HCT116 (cell line): ENCODE measurements at regions not wholly inside any gene's neighbourhood (a gene's known extent, or its start where the extent isn't known, plus 50 kb on each side); places are given as distances from the start of the nearest gene placed in this dataset.

Source experiments
- ATF3 ChIP-seq: IDR thresholded peaks from 2 replicates; pipeline ENCODE4 v1.6.1; 2012
- CTCF ChIP-seq, 3 experiments: fragments of 200-600 bp in 1 of 3; sonication (generic) in 1 of 3; IDR thresholded peaks in 2 of 3; conservative IDR thresholded peaks in 1 of 3; 2 replicates each; pipeline ENCODE4 v1.5.1; 2012 to 2017; ENCODE audit warnings: low read depth in 2 of 3, low read length in 2 of 3, antibody characterized with exemption in 1 of 3, borderline replicate concordance in 1 of 3, control low read depth in 1 of 3, mild to moderate bottlenecking in 1 of 3, mixed read lengths in 1 of 3, mixed run types in 1 of 3, moderate library complexity in 1 of 3; ENCODE audit not compliant: insufficient read depth in 1 of 3
- ELF1 ChIP-seq: IDR thresholded peaks from 2 replicates; pipeline ENCODE4 v1.6.1; 2012; ENCODE audit warnings: low read depth, borderline replicate concordance
- EZH2 ChIP-seq: fragments of 200-600 bp; sonication (generic); IDR thresholded peaks from 2 replicates; pipeline ENCODE4 v1.6.1; 2017; ENCODE audit warnings: antibody characterized with exemption, mixed run types
- JUND ChIP-seq: IDR thresholded peaks from 2 replicates; pipeline ENCODE4 v1.6.1; 2012
- POLR2A ChIP-seq: IDR thresholded peaks from 2 replicates; pipeline ENCODE4 v1.7.0; 2011; ENCODE audit warnings: borderline replicate concordance; ENCODE audit not compliant: insufficient read depth, insufficient read length; ENCODE audit errors: extremely low read depth
- POLR2AphosphoS5 ChIP-seq: IDR thresholded peaks from 2 replicates; pipeline ENCODE4 v1.6.1; 2011; ENCODE audit warnings: mild to moderate bottlenecking, low read depth, low read length, moderate library complexity
- RAD21 ChIP-seq: IDR thresholded peaks from 2 replicates; pipeline ENCODE4 v1.6.1; 2012; ENCODE audit warnings: low read depth, mild to moderate bottlenecking
- REST ChIP-seq: IDR thresholded peaks from 2 replicates; pipeline ENCODE4 v1.6.1; 2012; ENCODE audit warnings: low read depth
- SRF ChIP-seq: IDR thresholded peaks from 2 replicates; pipeline ENCODE4 v1.6.1; 2012; ENCODE audit warnings: low read depth
- TCF7L2 ChIP-seq: IDR thresholded peaks from 2 replicates; pipeline ENCODE4 v1.7.0; 2011; ENCODE audit warnings: borderline replicate concordance, inconsistent platforms; ENCODE audit not compliant: insufficient read depth, insufficient read length; ENCODE audit errors: extremely low read depth
- ZFX ChIP-seq: fragments of 450-650 bp; IDR thresholded peaks from 2 replicates; pipeline ENCODE4 v1.6.1; 2017
- ZNF274 ChIP-seq: fragments of 200-500 bp; sonication (Bioruptor generic); IDR thresholded peaks from 2 replicates; pipeline ENCODE4 v1.6.1; 2014; ENCODE audit warnings: mild to moderate bottlenecking, low read depth, low read length, inconsistent platforms

- TF ChIP-seq CTCF (IDR thresholded peaks at IDR 0.05 in 2 of 3, conservative IDR thresholded peaks at IDR 0.05 in 1 of 3; ENCODE audit: borderline replicate concordance in 1 of 3, insufficient read depth in 1 of 3, low read depth in 2 of 3, low read length in 2 of 3) (no peak), POLR2A (no peak), ELF1 (no peak), JUND (no peak), POLR2AphosphoS5 (no peak), REST (no peak), EZH2 (no peak), ZNF274 (no peak), RAD21 (no peak), SRF (no peak), ATF3 (no peak), ZFX (no peak), TCF7L2 (no peak)
Measured at GRCh38 chr13:58474581-58474980, 843.0 kb downstream of the PCDH17 start.
